GM06990 (cell line): ENCODE measurements at regions not wholly inside any gene's neighbourhood (a gene's known extent, or its start where the extent isn't known, plus 50 kb on each side); places are given as distances from the start of the nearest gene placed in this dataset.
A peak's percentile ranks its signal among the peaks of the same experiment; 100 is the strongest.

Experiments used
- DNase-seq: peaks from one replicate; pipeline ENCODE4 v3.0.0-alpha.2; 2011; ENCODE audit not compliant: insufficient read length; ENCODE audit errors: extremely low read depth
- H3K27me3 ChIP-seq: replicated peaks from 2 replicates; pipeline ENCODE4 v1.6.0; 2011; ENCODE audit warnings: low read length; ENCODE audit not compliant: control insufficient read depth, insufficient read depth
- H3K36me3 ChIP-seq: 2 replicates; pipeline ENCODE4 v1.5.1; 2011; ENCODE audit warnings: low read length; ENCODE audit not compliant: control insufficient read depth, insufficient read depth
- H3K4me3 ChIP-seq: replicated peaks from 2 replicates; pipeline ENCODE4 v1.5.1; 2011; ENCODE audit warnings: low read depth, mild to moderate bottlenecking, control low read depth, low read length
- TF ChIP-seq, protein P1 (sequence below): IDR thresholded peaks from 2 replicates; pipeline ENCODE4 v1.5.1; 2011; ENCODE audit warnings: low read length, control low read depth, mild to moderate bottlenecking, inconsistent platforms; ENCODE audit not compliant: insufficient read depth, poor library complexity, severe bottlenecking

- no peak for DNase-seq
- H3K27me3 ChIP-seq, result no peaks in the 10 kb centered on the region
- H3K36me3 ChIP-seq, result no peaks in the 10 kb centered on the region
- H3K4me3 ChIP-seq, result no peak overlapping the region
- TF ChIP-seq, protein P1, sequence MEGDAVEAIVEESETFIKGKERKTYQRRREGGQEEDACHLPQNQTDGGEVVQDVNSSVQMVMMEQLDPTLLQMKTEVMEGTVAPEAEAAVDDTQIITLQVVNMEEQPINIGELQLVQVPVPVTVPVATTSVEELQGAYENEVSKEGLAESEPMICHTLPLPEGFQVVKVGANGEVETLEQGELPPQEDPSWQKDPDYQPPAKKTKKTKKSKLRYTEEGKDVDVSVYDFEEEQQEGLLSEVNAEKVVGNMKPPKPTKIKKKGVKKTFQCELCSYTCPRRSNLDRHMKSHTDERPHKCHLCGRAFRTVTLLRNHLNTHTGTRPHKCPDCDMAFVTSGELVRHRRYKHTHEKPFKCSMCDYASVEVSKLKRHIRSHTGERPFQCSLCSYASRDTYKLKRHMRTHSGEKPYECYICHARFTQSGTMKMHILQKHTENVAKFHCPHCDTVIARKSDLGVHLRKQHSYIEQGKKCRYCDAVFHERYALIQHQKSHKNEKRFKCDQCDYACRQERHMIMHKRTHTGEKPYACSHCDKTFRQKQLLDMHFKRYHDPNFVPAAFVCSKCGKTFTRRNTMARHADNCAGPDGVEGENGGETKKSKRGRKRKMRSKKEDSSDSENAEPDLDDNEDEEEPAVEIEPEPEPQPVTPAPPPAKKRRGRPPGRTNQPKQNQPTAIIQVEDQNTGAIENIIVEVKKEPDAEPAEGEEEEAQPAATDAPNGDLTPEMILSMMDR, result no peak
These were observed 82.4 kb upstream of the RNF32 start for GRCh38 chr7:156558198-156558597.

- TF ChIP-seq, protein P1, result no peak
- Histone ChIP-seq H3K36me3 (no peaks in the 10 kb centered on the region), H3K4me3 (no peak overlapping the region), H3K27me3 (no peaks in the 10 kb centered on the region)
- no peak for DNase-seq
These were observed 84.5 kb upstream of the RNF32 start for GRCh38 chr7:156556083-156556482.

DNA sequence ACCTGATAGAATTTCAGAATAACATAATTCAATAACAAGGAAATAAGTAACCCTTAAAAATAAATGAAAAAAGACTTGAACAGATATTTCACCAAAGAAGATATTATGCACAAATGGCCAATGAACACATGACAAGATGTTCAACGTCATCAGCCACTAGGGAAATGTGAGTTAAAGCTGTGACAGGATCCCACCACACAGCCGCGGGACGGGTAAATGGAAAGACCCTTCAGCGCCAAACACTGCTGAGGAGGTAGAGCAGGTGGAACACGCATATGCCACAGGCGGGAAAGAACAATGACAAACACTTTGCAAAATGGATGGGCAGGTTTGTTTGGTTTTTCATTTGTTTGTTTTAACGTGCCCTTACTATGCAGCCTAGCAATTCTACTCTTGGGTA lies 86.1 kb upstream of the RNF32 start:
- Histone ChIP-seq H3K36me3 (no peaks in the 10 kb centered on the region), H3K4me3 (no peak overlapping the region), H3K27me3 (no peaks in the 10 kb centered on the region)
- DNase-seq, result no peak
- TF ChIP-seq, protein P1, result no peak

GRCh38 chr7:156549636-156550035 lies 90.9 kb upstream of the RNF32 start:
- TF ChIP-seq, protein P1, result no peak
- no peak overlapping the region for H3K4me3 ChIP-seq
- no peak for DNase-seq
- H3K27me3 ChIP-seq, result no peaks in the 10 kb centered on the region
- H3K36me3 ChIP-seq, result no peaks in the 10 kb centered on the region

GRCh38 chr7:156547884-156548561 lies 92.6 kb upstream of the RNF32 start:
- Histone ChIP-seq H3K27me3 (no peaks in the 10 kb centered on the region), H3K4me3 (no peak overlapping the region), H3K36me3 (no peaks in the 10 kb centered on the region)
- DNase-seq, result peak; percentile 55
- TF ChIP-seq, protein P1, result no peak

DNA sequence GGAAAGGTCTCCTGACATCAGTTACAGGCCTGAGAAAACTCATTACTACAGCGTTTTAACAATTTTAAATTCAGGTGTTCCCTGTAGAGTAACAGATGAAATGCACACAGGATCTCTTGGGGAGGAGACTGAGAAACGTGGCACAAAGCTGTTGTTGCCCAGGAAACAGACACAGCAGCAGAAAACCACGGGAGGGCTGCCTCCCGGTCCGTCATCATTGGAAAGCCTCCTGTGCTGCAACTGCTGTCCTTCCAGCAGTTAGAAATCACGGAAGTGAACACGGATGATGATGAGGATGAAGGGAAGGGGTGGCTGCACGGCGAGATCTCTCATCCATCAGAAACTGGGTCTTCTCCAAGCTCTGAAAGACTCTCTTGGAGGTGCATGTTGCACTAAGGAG lies 94.6 kb upstream of the RNF32 start:
- Histone ChIP-seq H3K36me3 (no peaks in the 10 kb centered on the region), H3K27me3 (no peaks in the 10 kb centered on the region), H3K4me3 (no peak overlapping the region)
- TF ChIP-seq, protein P1, result no peak
- DNase-seq, result no peak
